Gastroesophageal sphincter (tissue), 4 donors: ENCODE measurements at regions not wholly inside any gene's neighbourhood (a gene's known extent, or its start where the extent isn't known, plus 50 kb on each side); places are given as distances from the start of the nearest gene placed in this dataset.

ENCODE experiments used
- ATAC-seq: fragments of 150-250 bp; one replicate; pipeline ENCODE4 v1.9.1; 2016; ENCODE audit warnings: mild to moderate bottlenecking, moderate library complexity
- H3K27ac ChIP-seq, 4 donors: fragments of 200-600 bp; sonication (generic) in 3 of 4; 1 replicate in 3 of 4; 2 replicates in 1 of 4; pipeline ENCODE4 v1.5.1; 2016 to 2019
- H3K27me3 ChIP-seq: fragments of 200-600 bp; sonication (generic); one replicate; pipeline ENCODE4 v1.5.1; 2019
- H3K36me3 ChIP-seq, 2 donors: fragments of 200-600 bp; sonication (generic); one replicate each; pipeline ENCODE4 v1.5.1; 2019; ENCODE audit warnings: control low read depth in 1 of 2
- H3K4me1 ChIP-seq, 3 donors: fragments of 200-600 bp; sonication (generic); 1 replicate in 2 of 3; 2 replicates in 1 of 3; pipeline ENCODE4 v1.5.1; 2016 to 2019; ENCODE audit warnings: control low read depth in 2 of 3
- H3K4me3 ChIP-seq, 2 donors: fragments of 200-600 bp; sonication (generic); one replicate each; pipeline ENCODE4 v1.5.1; 2019; ENCODE audit warnings: mild to moderate bottlenecking in 1 of 2, moderate library complexity in 1 of 2
- H3K9me3 ChIP-seq, 3 donors: fragments of 200-600 bp; sonication (generic); one replicate each; pipeline ENCODE4 v1.5.1; 2017 to 2019; ENCODE audit warnings: control low read depth in 2 of 3
- EP300 ChIP-seq: sonication (generic); formaldehyde crosslinking; IDR thresholded peaks from one replicate; pipeline ENCODE4 v1.6.1; 2017; ENCODE audit warnings: antibody characterized with exemption, mild to moderate bottlenecking
- POLR2A ChIP-seq, 2 donors: fragments of 450-650 bp; IDR thresholded peaks; one replicate each; pipeline ENCODE4 v1.6.1; 2017; ENCODE audit warnings: antibody characterized with exemption in 2 of 2, mild to moderate bottlenecking in 2 of 2, moderate library complexity in 1 of 2
- POLR2AphosphoS5 ChIP-seq: sonication (generic); formaldehyde crosslinking; IDR thresholded peaks from one replicate; pipeline ENCODE4 v1.6.1; 2017; ENCODE audit warnings: antibody characterized with exemption
- WGBS, 2 donors: methylation state at CpG; one replicate each; pipeline ENCODE4 v1.1.5; 2018; ENCODE audit warnings: low coverage in 1 of 2; 5-methylcytosine and 5-hydroxymethylcytosine counted together
- TF ChIP-seq, protein P1 (sequence below), 4 experiments: fragments of 200-600 bp in 2 of 4; fragments of 450-650 bp in 2 of 4; sonication (generic) in 1 of 4; IDR thresholded peaks; one replicate each; pipeline ENCODE4 v1.5.1; 2017 to 2019; ENCODE audit warnings: antibody characterized with exemption in 4 of 4, mild to moderate bottlenecking in 2 of 4, moderate library complexity in 2 of 4

DNA sequence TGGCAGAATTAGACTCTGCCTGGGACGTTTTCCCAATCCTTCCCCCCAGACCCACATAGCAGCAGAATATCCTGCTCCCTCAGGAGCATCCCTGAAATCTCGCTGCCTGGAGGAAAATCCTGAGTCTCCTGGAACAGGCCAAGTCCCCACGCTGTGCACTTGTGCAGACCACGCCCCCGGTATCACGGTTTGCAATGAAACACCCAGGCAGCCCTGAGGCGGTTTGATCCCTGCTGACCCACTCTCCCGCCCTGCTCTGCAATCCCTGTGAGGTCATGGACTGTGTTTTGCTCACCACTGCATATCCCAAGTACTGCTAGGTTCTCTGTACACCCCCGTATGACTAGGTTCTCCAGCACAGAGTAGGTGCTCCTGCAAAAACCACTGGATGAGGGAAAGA is 411.8 kb upstream of the MGMT start:
- 60 to 90% methylated on average over 1 to 2 of the region's 9 CpGs for WGBS, 2 donors
- TF ChIP-seq POLR2AphosphoS5 (no peak), EP300 (no peak), POLR2A (IDR thresholded peaks at IDR 0.05) (no peak)
- TF ChIP-seq, protein P1, sequence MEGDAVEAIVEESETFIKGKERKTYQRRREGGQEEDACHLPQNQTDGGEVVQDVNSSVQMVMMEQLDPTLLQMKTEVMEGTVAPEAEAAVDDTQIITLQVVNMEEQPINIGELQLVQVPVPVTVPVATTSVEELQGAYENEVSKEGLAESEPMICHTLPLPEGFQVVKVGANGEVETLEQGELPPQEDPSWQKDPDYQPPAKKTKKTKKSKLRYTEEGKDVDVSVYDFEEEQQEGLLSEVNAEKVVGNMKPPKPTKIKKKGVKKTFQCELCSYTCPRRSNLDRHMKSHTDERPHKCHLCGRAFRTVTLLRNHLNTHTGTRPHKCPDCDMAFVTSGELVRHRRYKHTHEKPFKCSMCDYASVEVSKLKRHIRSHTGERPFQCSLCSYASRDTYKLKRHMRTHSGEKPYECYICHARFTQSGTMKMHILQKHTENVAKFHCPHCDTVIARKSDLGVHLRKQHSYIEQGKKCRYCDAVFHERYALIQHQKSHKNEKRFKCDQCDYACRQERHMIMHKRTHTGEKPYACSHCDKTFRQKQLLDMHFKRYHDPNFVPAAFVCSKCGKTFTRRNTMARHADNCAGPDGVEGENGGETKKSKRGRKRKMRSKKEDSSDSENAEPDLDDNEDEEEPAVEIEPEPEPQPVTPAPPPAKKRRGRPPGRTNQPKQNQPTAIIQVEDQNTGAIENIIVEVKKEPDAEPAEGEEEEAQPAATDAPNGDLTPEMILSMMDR (IDR thresholded peaks at IDR 0.05): no peak
- no peaks in the 10 kb centered on the region for H3K36me3 ChIP-seq

DNA sequence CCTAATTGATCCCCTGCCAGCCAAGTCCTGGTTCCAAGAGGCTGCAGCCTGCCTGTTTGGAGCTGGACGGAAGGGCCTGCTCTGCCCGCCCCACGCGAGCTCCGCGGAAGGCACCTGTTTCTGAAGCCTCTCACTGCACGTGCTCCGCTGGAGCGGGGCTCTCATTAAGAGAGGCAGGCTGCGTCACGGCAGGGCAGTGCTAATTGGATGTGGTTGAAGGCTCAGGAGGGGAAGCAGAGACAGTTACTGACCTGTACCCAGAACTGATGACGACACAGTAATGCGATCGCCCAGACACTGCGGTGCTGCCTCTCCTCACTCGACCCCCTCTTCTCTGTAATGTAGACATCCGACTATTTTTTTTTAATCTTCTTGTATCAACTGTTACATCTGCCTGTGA is 411.1 kb upstream of the MGMT start:
- H3K27ac ChIP-seq: no peak overlapping the region
- no peak overlapping the region for H3K4me3 ChIP-seq
- no peaks in the 10 kb centered on the region for H3K4me1 ChIP-seq
- H3K36me3 ChIP-seq: no peaks in the 10 kb centered on the region
- peaks cover 8% of the 10 kb centered on the region for H3K27me3 ChIP-seq
- 68 to 100% methylated on average over 2 to 6 of the region's 17 CpGs for WGBS, 2 donors
- ATAC-seq: no peak
- TF ChIP-seq EP300: no peak
- TF ChIP-seq, protein P1 (IDR thresholded peaks at IDR 0.05): no peak
- no peak for TF ChIP-seq POLR2AphosphoS5
- TF ChIP-seq POLR2A (IDR thresholded peaks at IDR 0.05): no peak
- H3K9me3 ChIP-seq: no peaks in the 10 kb centered on the region

More for the DNA sequence above, 411.8 kb upstream of the MGMT start:
- H3K4me3 ChIP-seq: no peak overlapping the region
- ATAC-seq: no peak
- H3K4me1 ChIP-seq: no peaks in the 10 kb centered on the region
- H3K9me3 ChIP-seq: no peaks in the 10 kb centered on the region
- peaks cover 8% of the 10 kb centered on the region for H3K27me3 ChIP-seq
- no peak overlapping the region for H3K27ac ChIP-seq

DNA sequence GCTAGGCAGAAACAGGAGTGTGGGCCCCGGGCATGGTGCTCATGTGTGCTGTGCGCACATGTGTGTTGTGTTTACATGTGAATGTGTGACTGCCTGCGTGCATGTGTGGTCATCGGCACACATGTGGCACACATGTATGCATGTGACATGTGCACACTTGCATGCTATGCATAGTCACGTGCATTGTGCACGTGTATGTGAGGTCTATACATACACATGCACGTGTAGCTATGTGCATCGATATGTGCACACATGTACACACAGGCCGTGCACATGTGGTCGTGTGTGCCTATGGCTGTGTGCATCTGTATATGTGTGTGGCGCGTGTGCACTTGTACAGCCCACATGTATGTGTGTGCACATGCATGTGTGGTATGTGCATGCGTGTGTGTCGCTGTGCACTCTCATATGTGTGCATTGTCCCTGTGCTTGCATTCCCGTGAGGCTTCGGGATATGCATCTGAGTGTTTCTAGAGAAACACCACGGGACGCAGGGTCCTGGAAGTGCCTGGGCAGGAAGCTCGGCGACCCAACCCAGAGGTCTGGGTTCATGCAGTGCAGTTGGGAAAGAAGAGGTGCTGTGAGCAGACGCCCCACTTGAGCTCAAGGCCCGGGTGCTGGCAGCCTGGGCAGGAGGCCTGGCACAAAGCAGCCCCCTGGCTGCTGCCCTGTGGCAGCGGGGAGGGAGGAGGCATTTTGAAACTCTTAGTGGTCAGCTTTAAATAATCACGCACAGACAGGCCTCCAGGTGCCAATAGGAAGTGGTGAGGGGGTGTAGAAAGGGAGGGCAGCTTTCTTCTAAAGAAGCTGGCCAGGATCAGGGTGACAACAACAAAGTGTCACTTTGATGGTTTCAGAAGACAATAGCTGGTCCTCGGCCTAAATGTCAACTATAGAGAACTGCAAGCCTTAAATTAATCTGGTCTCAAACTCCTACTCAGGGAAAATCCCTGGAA is 410.0 kb upstream of the MGMT start:
- ATAC-seq: no peak
- 85 to 89% methylated on average over 18 to 19 of the region's 25 CpGs for WGBS, 2 donors
- no peak overlapping the region for H3K27ac ChIP-seq

DNA sequence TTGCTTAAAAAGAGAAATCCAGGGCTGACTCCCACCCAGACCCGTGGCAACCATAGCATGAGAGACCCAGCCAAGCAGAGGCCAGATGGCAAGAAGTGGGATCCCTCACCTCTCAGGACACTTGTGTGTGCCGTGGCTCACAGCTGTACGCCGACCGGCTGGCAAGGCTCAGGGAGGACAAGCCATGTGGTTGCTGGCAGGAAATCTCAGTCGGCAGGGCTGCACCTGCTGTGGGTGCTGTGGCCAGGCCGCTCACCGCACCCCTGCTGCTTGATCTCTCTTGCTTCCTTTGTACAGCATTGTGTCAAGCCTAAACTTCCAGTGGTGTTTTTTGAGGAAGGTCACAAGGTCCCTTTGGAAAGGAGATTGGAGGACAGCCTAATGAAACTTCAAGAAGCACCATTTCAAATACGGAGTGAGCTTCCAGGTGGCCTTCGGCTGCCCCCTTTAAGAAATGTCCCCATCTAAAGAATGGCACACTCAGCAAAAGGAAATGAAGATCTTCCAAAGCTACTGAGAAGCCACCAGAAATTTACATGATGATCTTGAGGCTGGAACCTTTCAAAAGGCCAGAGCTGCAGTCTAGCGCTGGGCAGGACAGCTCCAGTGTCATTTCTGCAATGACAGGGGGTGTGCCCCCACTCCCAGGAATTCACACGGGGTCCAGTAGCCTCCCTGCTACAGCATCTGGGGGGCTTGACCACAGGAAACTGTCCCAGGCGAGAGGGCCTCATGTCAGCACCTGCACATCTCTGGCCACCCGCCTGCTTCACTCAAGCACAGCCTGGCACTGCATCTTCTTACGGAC is 409.0 kb upstream of the MGMT start:
- 89% methylated on average over 7 of the region's 15 CpGs; no CpG with 5 or more reads in 1 of the 2 donors for WGBS, 2 donors
- no peak for ATAC-seq
- Histone ChIP-seq H3K9me3 (no peaks in the 10 kb centered on the region), H3K27ac (no peak overlapping the region), H3K4me3 (no peak overlapping the region), H3K4me1 (no peaks in the 10 kb centered on the region), H3K27me3 (peaks cover 8% of the 10 kb centered on the region), H3K36me3 (no peaks in the 10 kb centered on the region)
- TF ChIP-seq EP300 (no peak), POLR2AphosphoS5 (no peak), POLR2A (IDR thresholded peaks at IDR 0.05) (no peak)
- TF ChIP-seq, protein P1 (IDR thresholded peaks at IDR 0.05): no peak

More for the DNA sequence above, 410.0 kb upstream of the MGMT start:
- no peaks in the 10 kb centered on the region for H3K9me3 ChIP-seq
- TF ChIP-seq POLR2A (IDR thresholded peaks at IDR 0.05) (no peak), EP300 (no peak), POLR2AphosphoS5 (no peak)
- TF ChIP-seq, protein P1 (IDR thresholded peaks at IDR 0.05): no peak
- no peak overlapping the region for H3K4me3 ChIP-seq
- no peaks in the 10 kb centered on the region for H3K36me3 ChIP-seq
- H3K4me1 ChIP-seq: no peaks in the 10 kb centered on the region
- peaks cover 8% of the 10 kb centered on the region for H3K27me3 ChIP-seq
